ENCODE measurements at regions not wholly inside any gene's neighbourhood (a gene's known extent, or its start where the extent isn't known, plus 50 kb on each side); places are given as distances from the start of the nearest gene placed in this dataset.

DNA sequence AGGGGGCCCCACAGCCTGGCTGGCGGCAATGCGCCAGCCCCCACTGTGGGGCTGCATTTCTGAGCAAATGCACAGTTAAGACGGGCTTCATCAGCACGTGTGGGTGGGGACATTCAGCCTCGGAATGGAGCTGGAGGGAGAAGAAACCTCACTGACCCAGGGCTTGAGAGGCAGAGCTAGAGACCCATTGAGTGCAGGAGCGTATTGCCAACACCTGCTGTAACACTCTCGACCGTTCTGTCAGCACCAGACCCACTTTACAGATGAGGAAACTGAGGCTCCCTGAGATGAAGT is 200.9 kb upstream of the RAB6C start:
- in situ Hi-C loops (cut with HindIII; ENCODE audit: low sequenced_read_pairs): no loop called here
- DNase-seq (ENCODE audit: low read depth, low spot score): no peak
- H3K4me3 ChIP-seq (ENCODE audit: low read depth, low read length): no peak overlapping the region
- TF ChIP-seq, protein P1, sequence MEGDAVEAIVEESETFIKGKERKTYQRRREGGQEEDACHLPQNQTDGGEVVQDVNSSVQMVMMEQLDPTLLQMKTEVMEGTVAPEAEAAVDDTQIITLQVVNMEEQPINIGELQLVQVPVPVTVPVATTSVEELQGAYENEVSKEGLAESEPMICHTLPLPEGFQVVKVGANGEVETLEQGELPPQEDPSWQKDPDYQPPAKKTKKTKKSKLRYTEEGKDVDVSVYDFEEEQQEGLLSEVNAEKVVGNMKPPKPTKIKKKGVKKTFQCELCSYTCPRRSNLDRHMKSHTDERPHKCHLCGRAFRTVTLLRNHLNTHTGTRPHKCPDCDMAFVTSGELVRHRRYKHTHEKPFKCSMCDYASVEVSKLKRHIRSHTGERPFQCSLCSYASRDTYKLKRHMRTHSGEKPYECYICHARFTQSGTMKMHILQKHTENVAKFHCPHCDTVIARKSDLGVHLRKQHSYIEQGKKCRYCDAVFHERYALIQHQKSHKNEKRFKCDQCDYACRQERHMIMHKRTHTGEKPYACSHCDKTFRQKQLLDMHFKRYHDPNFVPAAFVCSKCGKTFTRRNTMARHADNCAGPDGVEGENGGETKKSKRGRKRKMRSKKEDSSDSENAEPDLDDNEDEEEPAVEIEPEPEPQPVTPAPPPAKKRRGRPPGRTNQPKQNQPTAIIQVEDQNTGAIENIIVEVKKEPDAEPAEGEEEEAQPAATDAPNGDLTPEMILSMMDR (IDR thresholded peaks at IDR 0.05; ENCODE audit: low read depth, low read length): no peak

DNA sequence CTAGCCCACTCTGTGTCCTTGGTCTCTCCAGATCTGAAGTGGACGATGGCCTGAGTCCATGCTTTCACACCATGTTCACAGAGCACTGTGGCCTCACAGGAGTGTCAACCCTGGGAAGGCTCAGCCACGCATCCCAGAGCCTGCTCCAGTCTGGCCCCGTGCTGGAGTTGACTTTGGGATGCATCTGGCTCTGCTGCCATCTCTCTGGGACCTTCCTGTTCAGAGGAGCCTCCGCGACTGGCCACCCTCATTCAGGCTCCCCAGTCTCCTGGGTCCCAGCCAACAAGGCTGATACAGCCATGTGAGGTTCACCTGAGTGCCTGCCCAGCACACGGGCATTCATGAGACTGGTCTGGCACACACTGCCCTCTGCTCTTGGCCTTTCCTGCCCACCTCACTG is 199.7 kb upstream of the RAB6C start:
- no peak for DNase-seq (ENCODE audit: low read depth, low spot score)
- in situ Hi-C loops (cut with HindIII; ENCODE audit: low sequenced_read_pairs): no loop called here
- TF ChIP-seq, protein P1 (IDR thresholded peaks at IDR 0.05; ENCODE audit: low read depth, low read length): no peak
- H3K4me3 ChIP-seq (ENCODE audit: low read depth, low read length): no peak overlapping the region

DNA sequence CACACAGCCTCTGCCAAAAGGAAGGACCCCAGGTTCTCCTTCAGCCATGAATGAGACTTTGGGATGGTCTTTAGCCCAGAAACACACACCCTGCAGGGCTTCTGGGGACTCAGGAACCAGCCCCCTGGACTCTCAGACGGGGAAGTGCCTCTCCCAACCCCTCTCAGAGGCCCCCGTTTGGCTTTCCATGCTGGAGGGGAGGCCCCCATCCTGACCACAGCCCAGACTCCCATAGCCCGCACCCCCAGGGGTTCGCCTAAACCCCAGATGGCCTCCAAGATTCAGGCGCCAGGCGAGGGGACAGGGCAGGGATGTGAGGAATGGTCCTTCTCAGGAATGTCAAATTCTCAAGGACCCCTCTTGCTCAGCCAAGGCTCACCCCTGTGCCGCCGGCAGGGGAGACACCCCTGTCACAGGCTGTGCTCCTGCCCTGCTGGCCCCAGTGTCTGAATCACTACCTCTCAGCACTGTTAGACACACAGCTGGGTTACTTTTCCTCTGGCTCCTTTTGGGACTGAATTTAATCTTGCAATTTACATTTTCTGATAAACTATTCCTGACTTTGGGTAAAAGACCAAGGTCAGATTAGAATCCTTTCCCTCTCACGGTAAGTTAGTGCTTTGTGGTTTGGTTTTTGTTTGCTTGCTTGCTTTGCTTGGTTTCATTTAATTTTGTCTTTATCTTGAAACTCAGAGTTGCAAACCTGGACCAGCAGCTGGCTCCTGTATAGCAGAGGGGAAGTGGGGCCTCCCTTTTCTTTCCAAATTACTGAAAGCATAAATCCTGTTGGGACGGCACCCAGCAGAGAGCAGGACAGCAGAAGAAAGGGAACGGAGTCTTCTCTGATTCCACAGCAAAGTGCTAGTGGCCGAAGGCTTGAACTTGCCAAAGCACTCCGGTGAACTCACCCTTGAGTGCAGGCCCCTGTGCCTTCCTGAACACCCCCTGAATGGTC is 198.9 kb upstream of the RAB6C start:
- TF ChIP-seq, protein P1 (IDR thresholded peaks at IDR 0.05; ENCODE audit: low read depth, low read length): no peak
- in situ Hi-C loops (cut with HindIII; ENCODE audit: low sequenced_read_pairs): no loop called here
- no peak for DNase-seq (ENCODE audit: low read depth, low spot score)
- no peak overlapping the region for H3K4me3 ChIP-seq (ENCODE audit: low read depth, low read length)

DNA sequence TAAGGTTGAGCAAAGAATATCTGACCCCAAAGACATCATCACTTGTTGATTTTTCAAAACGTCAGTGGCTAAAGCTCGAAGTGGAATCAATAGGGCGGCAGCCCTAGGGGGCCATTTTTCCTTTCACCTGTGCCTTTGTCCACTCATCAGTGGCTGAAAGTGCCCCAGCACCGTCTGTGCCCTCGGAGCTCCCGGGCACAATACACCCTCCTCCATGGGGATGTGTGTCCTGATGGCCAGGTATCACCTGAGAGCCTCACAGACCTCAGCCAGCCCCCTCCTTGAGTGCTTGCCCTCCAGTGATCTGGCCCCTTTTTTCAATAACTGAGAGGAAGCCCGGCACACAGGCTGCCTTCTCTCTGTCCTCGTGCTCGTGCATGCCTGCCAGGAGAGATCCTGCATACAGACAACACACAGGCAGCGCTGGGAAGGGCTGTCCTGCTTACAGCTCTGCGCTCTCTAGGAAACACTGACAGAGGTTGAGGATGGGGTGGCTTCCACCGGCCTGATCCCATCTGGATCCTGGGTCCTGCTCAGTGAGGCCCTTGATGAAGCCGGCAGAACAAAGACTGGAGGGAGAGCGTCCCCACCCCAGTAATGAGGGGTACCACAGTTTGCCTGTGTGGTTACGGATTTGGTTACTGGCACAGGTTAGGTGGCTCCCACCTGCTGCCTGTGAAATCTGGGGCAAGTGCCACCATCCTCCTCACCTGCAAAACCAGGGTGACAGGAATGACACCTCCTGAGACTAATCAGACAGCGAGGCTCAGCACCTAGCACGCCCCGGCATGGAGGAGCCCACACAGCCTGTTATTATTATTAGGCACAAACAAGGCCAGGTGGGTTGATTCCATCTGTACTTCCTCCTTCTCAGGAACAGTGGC is 197.5 kb upstream of the RAB6C start:
- H3K4me3 ChIP-seq (ENCODE audit: low read depth, low read length): no peak overlapping the region
- DNase-seq (ENCODE audit: low read depth, low spot score): no peak
- TF ChIP-seq, protein P1 (IDR thresholded peaks at IDR 0.05; ENCODE audit: low read depth, low read length): no peak
- in situ Hi-C loops (cut with HindIII; ENCODE audit: low sequenced_read_pairs): no loop called here

DNA sequence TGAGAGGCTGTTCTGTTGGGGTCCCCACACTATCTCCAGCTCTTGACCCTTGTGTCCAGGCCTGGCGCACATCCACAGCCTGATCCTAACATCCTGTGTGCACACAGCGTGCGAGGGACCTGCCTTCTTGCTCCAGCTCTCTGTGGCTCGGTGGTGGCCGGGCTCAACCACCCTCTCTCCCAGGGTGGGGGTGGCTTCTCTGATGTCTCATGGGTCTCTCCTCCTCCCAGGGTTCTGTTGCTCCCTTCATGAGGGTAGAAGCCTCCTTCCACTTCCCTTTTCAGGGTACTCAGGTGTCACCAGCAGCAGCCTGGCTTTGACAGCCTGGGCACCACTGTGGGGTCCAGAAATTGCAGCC is 196.9 kb upstream of the RAB6C start:
- TF ChIP-seq, protein P1 (IDR thresholded peaks at IDR 0.05; ENCODE audit: low read depth, low read length): no peak
- in situ Hi-C loops (cut with HindIII; ENCODE audit: low sequenced_read_pairs): no loop called here
- DNase-seq (ENCODE audit: low read depth, low spot score): no peak
- no peak overlapping the region for H3K4me3 ChIP-seq (ENCODE audit: low read depth, low read length)

DNA sequence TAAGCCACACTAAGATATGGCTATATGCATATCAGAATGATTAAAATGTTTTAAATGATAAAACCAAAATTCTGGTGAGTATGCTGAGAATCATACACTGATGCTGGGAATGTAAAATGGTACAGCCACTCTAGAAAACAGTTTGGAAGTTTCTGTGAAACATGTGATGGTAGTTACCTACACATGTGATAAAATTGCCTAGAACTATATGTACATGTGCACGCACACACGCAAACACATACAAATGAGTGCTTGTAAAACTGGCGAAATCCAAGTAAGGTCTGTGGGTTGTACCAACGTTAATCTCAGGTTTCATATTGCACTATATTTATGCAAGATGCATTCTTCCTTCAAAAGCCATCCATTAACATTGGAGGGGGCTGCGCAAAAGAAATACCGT is 195.0 kb upstream of the RAB6C start:
- H3K4me3 ChIP-seq (ENCODE audit: low read depth, low read length): no peak overlapping the region
- in situ Hi-C loops (cut with HindIII; ENCODE audit: low sequenced_read_pairs): no loop called here
- DNase-seq (ENCODE audit: low read depth, low spot score): no peak
- TF ChIP-seq, protein P1 (IDR thresholded peaks at IDR 0.05; ENCODE audit: low read depth, low read length): no peak
